ENCODE measurements at regions not wholly inside any gene's neighbourhood (a gene's known extent, or its start where the extent isn't known, plus 50 kb on each side); places are given as distances from the start of the nearest gene placed in this dataset.

DNA sequence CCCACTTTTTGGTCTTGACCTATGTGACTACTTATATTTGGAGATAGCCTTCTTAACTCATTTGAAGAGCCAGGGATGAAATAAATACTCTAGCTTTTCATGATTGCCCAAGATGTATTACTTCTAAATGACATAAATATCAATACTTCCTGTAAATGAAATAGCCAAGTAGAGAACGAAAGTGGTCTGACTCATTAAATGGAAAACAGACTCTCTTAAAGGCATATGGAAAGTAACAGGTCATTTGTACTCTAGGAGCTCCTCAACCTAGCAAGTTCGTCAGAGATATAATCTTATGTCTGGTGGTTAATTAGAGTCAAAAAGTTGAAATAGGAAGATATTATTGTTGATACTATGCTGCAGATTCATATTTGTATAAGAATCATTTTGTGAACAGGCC lies 1105.4 kb downstream of the TUSC7 start:
- TF ChIP-seq EZH2 (IDR thresholded peaks at IDR 0.05; ENCODE audit: insufficient read depth, poor library complexity, severe bottlenecking), result no peak
- TF ChIP-seq EZH2phosphoT487 (IDR thresholded peaks at IDR 0.05; ENCODE audit: insufficient read depth, low read depth), result no peak

Data from GM23248 (cell line).